IMR-90 (cell line): ENCODE measurements at regions not wholly inside any gene's neighbourhood (a gene's known extent, or its start where the extent isn't known, plus 50 kb on each side); places are given as distances from the start of the nearest gene placed in this dataset.

Source experiments
- ATAC-seq: fragments of 200-7000 bp; cut with Tn5 transposase; 2 replicates; pipeline ENCODE4 v1.9.1; 2020; ENCODE audit warnings: low read depth, mild to moderate bottlenecking, moderate library complexity
- BruUV-seq: library from RNA; stranded (reverse); fragments of 400-500 nt; replicated peaks from 2 replicates; lab custom pipeline; 2021; lab: Mats Ljungman, UMichigan
- CTCF ChIA-PET: fragments of 300-600 bp; formaldehyde crosslinking; extraction: SDS; loops from one replicate; lab custom pipeline; 2021; ENCODE audit warnings: antibody characterized with exemption; lab: Yijun Ruan, JAX
- POLR2A ChIA-PET: fragments of 300-600 bp; sonication (Branson Sonifier 250); formaldehyde crosslinking; loops from one replicate; lab custom pipeline; 2022; ENCODE audit warnings: antibody characterized with exemption; ENCODE audit not compliant: unreplicated experiment; lab: Charles Lee
- DNase-seq: peaks from one replicate; pipeline ENCODE4 v3.0.0; 2013
- H2AFZ ChIP-seq: replicated peaks from 2 replicates; pipeline ENCODE3; 2013; ENCODE audit warnings: low read length, mild to moderate bottlenecking; ENCODE audit not compliant: poor library complexity
- H2AK5ac ChIP-seq: 2 replicates; pipeline ENCODE4 v1.6.1; 2013; ENCODE audit warnings: low read depth, low read length, inconsistent platforms
- H2AK9ac ChIP-seq: replicated peaks from 2 replicates; pipeline ENCODE3; 2013; ENCODE audit warnings: mild to moderate bottlenecking, low read depth, low read length, moderate library complexity; ENCODE audit not compliant: poor library complexity
- H2BK120ac ChIP-seq: 2 replicates; pipeline ENCODE4 v1.6.1; 2013; ENCODE audit warnings: low read depth, low read length, inconsistent platforms
- H2BK15ac ChIP-seq: 3 replicates; pipeline ENCODE4 v1.6.1; 2013; ENCODE audit warnings: low read depth, low read length, inconsistent platforms
- H2BK20ac ChIP-seq: 2 replicates; pipeline ENCODE4 v1.6.1; 2013; ENCODE audit warnings: low read depth, mild to moderate bottlenecking, inconsistent platforms, low read length, moderate library complexity
- H2BK5ac ChIP-seq: 2 replicates; pipeline ENCODE4 v1.6.1; 2013; ENCODE audit warnings: mild to moderate bottlenecking, low read depth, low read length, inconsistent platforms; ENCODE audit not compliant: poor library complexity, severe bottlenecking
- H3K14ac ChIP-seq: replicated peaks from 2 replicates; pipeline ENCODE4 v1.6.1; 2013; ENCODE audit warnings: low read depth, low read length, inconsistent platforms
- H3K18ac ChIP-seq: 2 replicates; pipeline ENCODE4 v1.6.1; 2013; ENCODE audit warnings: low read depth, low read length, control low read depth
- H3K23ac ChIP-seq: 2 replicates; pipeline ENCODE4 v1.6.1; 2013; ENCODE audit warnings: low read depth, low read length, inconsistent platforms
- H3K27ac ChIP-seq: 2 replicates; pipeline ENCODE4 v1.5.1; 2013; ENCODE audit warnings: mild to moderate bottlenecking, control low read depth, low read length; ENCODE audit not compliant: insufficient read depth
- H3K27me3 ChIP-seq: 2 replicates; pipeline ENCODE4 v1.6.1; 2013; ENCODE audit warnings: low read length; ENCODE audit not compliant: control insufficient read depth, insufficient read depth
- H3K36me3 ChIP-seq: 2 replicates; pipeline ENCODE4 v1.6.1; 2013; ENCODE audit warnings: low read length, mixed read lengths; ENCODE audit not compliant: control insufficient read depth, insufficient read depth
- H3K4ac ChIP-seq: 2 replicates; pipeline ENCODE4 v1.6.1; 2013; ENCODE audit warnings: low read depth, low read length, inconsistent platforms
- H3K4me1 ChIP-seq: 2 replicates; pipeline ENCODE4 v1.6.1; 2013; ENCODE audit warnings: low read length, mixed read lengths; ENCODE audit not compliant: control insufficient read depth, insufficient read depth
- H3K4me2 ChIP-seq: 2 replicates; pipeline ENCODE4 v1.6.1; 2013; ENCODE audit warnings: low read depth, mild to moderate bottlenecking, control low read depth, low read length, moderate library complexity
- H3K4me3 ChIP-seq: 2 replicates; pipeline ENCODE4 v1.5.1; 2013; ENCODE audit warnings: low read depth, mild to moderate bottlenecking, control low read depth, low read length, moderate library complexity; ENCODE audit not compliant: insufficient read depth
- H3K56ac ChIP-seq: 2 replicates; pipeline ENCODE4 v1.6.1; 2013; ENCODE audit warnings: low read length, inconsistent platforms; ENCODE audit not compliant: insufficient read depth; ENCODE audit errors: extremely low read depth
- H3K79me1 ChIP-seq, 2 experiments: 2 replicates each; pipeline ENCODE4 v1.6.1; 2013; ENCODE audit warnings: low read length in 2 of 2, inconsistent platforms in 1 of 2, low read depth in 1 of 2
- H3K9ac ChIP-seq: 2 replicates; pipeline ENCODE4 v1.6.1; 2013; ENCODE audit warnings: low read depth, low read length, control low read depth
- H3K9me1 ChIP-seq: 2 replicates; pipeline ENCODE4 v1.6.1; 2013; ENCODE audit warnings: low read length, inconsistent platforms; ENCODE audit not compliant: insufficient read depth
- H3K9me3 ChIP-seq: 2 replicates; pipeline ENCODE4 v1.6.1; 2013; ENCODE audit warnings: low read length; ENCODE audit not compliant: control insufficient read depth, insufficient read depth
- H4K20me1 ChIP-seq: 2 replicates; pipeline ENCODE4 v1.6.1; 2013; ENCODE audit warnings: low read length, inconsistent platforms; ENCODE audit not compliant: insufficient read depth
- H4K5ac ChIP-seq: 2 replicates; pipeline ENCODE4 v1.6.1; 2013; ENCODE audit warnings: mild to moderate bottlenecking, low read depth, low read length, control low read depth
- H4K8ac ChIP-seq, 2 experiments: 2 replicates each; pipeline ENCODE4 v1.6.1; 2013; ENCODE audit warnings: low read depth in 2 of 2, low read length in 2 of 2, control low read depth in 1 of 2, inconsistent platforms in 1 of 2
- H4K91ac ChIP-seq: 2 replicates; pipeline ENCODE4 v1.6.1; 2013; ENCODE audit warnings: low read depth, low read length, inconsistent platforms; ENCODE audit not compliant: insufficient read depth
- CTCF ChIP-seq: conservative IDR thresholded peaks from 2 replicates; pipeline ENCODE4 v1.5.1; 2012; ENCODE audit warnings: mild to moderate bottlenecking, low read depth, low read length, improper control_type of control experiment
- ELK1 ChIP-seq: fragments of 150-350 bp; IDR thresholded peaks from 2 replicates; pipeline ENCODE4 v1.6.1; 2016; ENCODE audit warnings: low read depth, mild to moderate bottlenecking, low read length, moderate library complexity, borderline replicate concordance
- MAFK ChIP-seq: IDR thresholded peaks from 2 replicates; pipeline ENCODE4 v1.6.1; 2012; ENCODE audit warnings: low read depth, low read length, improper control_type of control experiment
- MAZ ChIP-seq: IDR thresholded peaks from 2 replicates; pipeline ENCODE4 v1.6.1; 2012; ENCODE audit warnings: low read depth, mild to moderate bottlenecking, low read length, improper control_type of control experiment, moderate library complexity, borderline replicate concordance
- NFE2L2 ChIP-seq: fragments of 150-350 bp; IDR thresholded peaks from 2 replicates; pipeline ENCODE4 v1.6.1; 2016; ENCODE audit warnings: low read depth, mild to moderate bottlenecking, low read length
- SMC3 ChIP-seq: fragments of 150-350 bp; IDR thresholded peaks from 2 replicates; pipeline ENCODE4 v1.6.1; 2016; ENCODE audit warnings: low read depth, mild to moderate bottlenecking, antibody characterized with exemption, low read length, moderate library complexity
- WGBS, 2 experiments: methylation state at CpG; one replicate each; pipeline versions ENCODE4 v1.1.5 to v1.1.7; 2013; ENCODE audit warnings: missing lambda C conversion rate in 2 of 2; ENCODE audit not compliant: insufficient read length in 1 of 2; ENCODE audit errors: extremely low coverage in 2 of 2; 5-methylcytosine and 5-hydroxymethylcytosine counted together
- dilution Hi-C: fragments of 300-500 bp; cut with HindIII; formaldehyde crosslinking; loops from one replicate; pipeline ENCODE4 v1.14.3; 2018; ENCODE audit warnings: low sequenced_read_pairs; ENCODE audit not compliant: unreplicated experiment
- in situ Hi-C: fragments of 300-500 bp; cut with MboI; formaldehyde crosslinking; loops from 3 replicates; pipeline ENCODE4 v1.14.3; 2019; ENCODE audit warnings: low sequenced_read_pairs, inconsistent platforms, mixed read lengths
- intact Hi-C: fragments of 100-400 bp; cut with micrococcal nuclease; formaldehyde crosslinking; loops from 2 replicates; pipeline ENCODE4 v1.10.0; 2022

GRCh38 chr3:82382831-82383230, 621.4 kb upstream of the GBE1 start:
- Histone ChIP-seq H3K9me3 (peaks cover 6% of the 10 kb centered on the region), H3K4me3 (no peak overlapping the region), H2AFZ (no peak overlapping the region), H2BK120ac (no peak overlapping the region), H2AK9ac (no peak overlapping the region), H3K79me1 (no peaks in the 10 kb centered on the region), H3K23ac (no peak overlapping the region), H2BK15ac (no peak overlapping the region), H4K20me1 (no peaks in the 10 kb centered on the region), H3K9ac (no peak overlapping the region), H3K27me3 (no peaks in the 10 kb centered on the region), H3K56ac (no peak overlapping the region), H3K9me1 (no peaks in the 10 kb centered on the region), H3K4ac (no peak overlapping the region), H3K14ac (no peak overlapping the region), H4K91ac (no peak overlapping the region), H3K36me3 (no peaks in the 10 kb centered on the region), H4K5ac (no peak overlapping the region), H3K18ac (no peak overlapping the region), H4K8ac (no peak overlapping the region), H2BK20ac (no peak overlapping the region), H2AK5ac (no peak overlapping the region), H3K4me2 (no peak overlapping the region), H3K27ac (no peak overlapping the region), H3K4me1 (no peaks in the 10 kb centered on the region), H2BK5ac (no peak overlapping the region)
- WGBS, 2 experiments, result no CpG with 5 or more reads among the region's 4 CpGs
- POLR2A ChIA-PET, result no interaction called here
- DNase-seq (no peak), ATAC-seq (no peak)
- no TSS peak for BruUV-seq
- dilution Hi-C loops (no loop called here), in situ Hi-C loops (no loop called here), intact Hi-C loops (no loop called here)
- CTCF ChIA-PET, result no interaction called here
- TF ChIP-seq CTCF (no peak), MAFK (no peak), MAZ (no peak), SMC3 (no peak), NFE2L2 (no peak), ELK1 (no peak)
